Breast epithelium (tissue), 3 donors: ENCODE measurements at regions not wholly inside any gene's neighbourhood (a gene's known extent, or its start where the extent isn't known, plus 50 kb on each side); places are given as distances from the start of the nearest gene placed in this dataset.

Experiments used
- CTCF ChIP-seq, 3 donors: fragments of 450-650 bp; IDR thresholded peaks; one replicate each; pipeline ENCODE4 v1.5.1; 2016 to 2017; ENCODE audit warnings: antibody characterized with exemption in 3 of 3, mild to moderate bottlenecking in 3 of 3, moderate library complexity in 3 of 3
- POLR2A ChIP-seq: fragments of 450-650 bp; IDR thresholded peaks from one replicate; pipeline ENCODE4 v1.6.1; 2016; ENCODE audit warnings: antibody characterized with exemption, mild to moderate bottlenecking, moderate library complexity
- POLR2AphosphoS5 ChIP-seq, 3 donors: sonication (generic); formaldehyde crosslinking; IDR thresholded peaks; one replicate each; pipeline ENCODE4 v1.6.1; 2017; ENCODE audit warnings: antibody characterized with exemption in 3 of 3

GRCh38 chr2:41694536-41695049 lies 353.2 kb upstream of the PKDCC start:
- TF ChIP-seq POLR2A (no peak), CTCF (IDR thresholded peaks at IDR 0.05) (no peak), POLR2AphosphoS5 (IDR thresholded peaks at IDR 0.05) (no peak)
